PC-9 (cell line): ENCODE measurements at regions not wholly inside any gene's neighbourhood (a gene's known extent, or its start where the extent isn't known, plus 50 kb on each side); places are given as distances from the start of the nearest gene placed in this dataset.

Experiments
- BruUV-seq: library from RNA; stranded (reverse); fragments of 400-500 nt; replicated peaks from 2 replicates; lab custom pipeline; 2021; lab: Mats Ljungman, UMichigan
- CTCF ChIA-PET: fragments of 300-600 bp; sonication (Branson Sonifier 250); formaldehyde crosslinking; loops from one replicate; lab custom pipeline; 2022; ENCODE audit warnings: antibody characterized with exemption; lab: Charles Lee
- POLR2A ChIA-PET: fragments of 300-600 bp; sonication (Branson Sonifier 250); formaldehyde crosslinking; loops from one replicate; lab custom pipeline; 2022; ENCODE audit warnings: antibody characterized with exemption; ENCODE audit not compliant: unreplicated experiment; lab: Charles Lee
- DNase-seq, 2 experiments: peaks; one replicate each; pipeline versions ENCODE4 v3.0.0 to v3.0.0-alpha.2; 2015 to 2022; ENCODE audit warnings: mixed read lengths in 1 of 2
- H2AFZ ChIP-seq: fragments of 200-600 bp; sonication (generic); 2 replicates; pipeline ENCODE4 v1.8.1; 2017; ENCODE audit warnings: antibody characterized with exemption
- H3F3A ChIP-seq: fragments of 200-600 bp; sonication (generic); 2 replicates; pipeline ENCODE4 v1.8.1; 2017; ENCODE audit warnings: antibody characterized with exemption, mild to moderate bottlenecking, low read depth; ENCODE audit not compliant: insufficient read depth
- H3K27ac ChIP-seq: fragments of 200-600 bp; sonication (generic); 2 replicates; pipeline ENCODE4 v1.6.1; 2016; ENCODE audit warnings: mixed run types
- H3K27me3 ChIP-seq: fragments of 200-600 bp; sonication (generic); 2 replicates; pipeline ENCODE4 v1.6.1; 2016; ENCODE audit warnings: low read depth, mixed run types; ENCODE audit not compliant: insufficient read depth
- H3K36me3 ChIP-seq: fragments of 200-600 bp; sonication (generic); 2 replicates; pipeline ENCODE4 v1.6.1; 2016; ENCODE audit warnings: low read depth, mixed run types
- H3K4me1 ChIP-seq: fragments of 200-600 bp; sonication (generic); replicated peaks from 2 replicates; pipeline ENCODE4 v1.6.1; 2016; ENCODE audit warnings: mixed run types; ENCODE audit not compliant: insufficient read depth
- H3K4me2 ChIP-seq: fragments of 200-600 bp; sonication (generic); 2 replicates; pipeline ENCODE4 v1.6.1; 2017; ENCODE audit warnings: mixed run types
- H3K4me3 ChIP-seq: fragments of 200-600 bp; sonication (generic); 2 replicates; pipeline ENCODE4 v1.6.1; 2016; ENCODE audit warnings: mixed run types
- H3K79me2 ChIP-seq: fragments of 200-600 bp; sonication (generic); 2 replicates; pipeline ENCODE4 v1.6.1; 2017; ENCODE audit warnings: low read depth, mixed run types
- H3K9me2 ChIP-seq: fragments of 200-600 bp; sonication (generic); 2 replicates; pipeline ENCODE4 v1.8.1; 2017; ENCODE audit warnings: mild to moderate bottlenecking; ENCODE audit not compliant: insufficient read depth
- H3K9me3 ChIP-seq: fragments of 200-600 bp; sonication (generic); 2 replicates; pipeline ENCODE4 v1.8.1; 2016; ENCODE audit warnings: low read depth; ENCODE audit not compliant: insufficient read depth
- H4K20me1 ChIP-seq: fragments of 200-600 bp; sonication (generic); 2 replicates; pipeline ENCODE4 v1.8.1; 2017; ENCODE audit not compliant: insufficient read depth
- CTCF ChIP-seq: fragments of 200-600 bp; sonication (generic); conservative IDR thresholded peaks from 2 replicates; pipeline ENCODE4 v1.6.1; 2017; ENCODE audit warnings: mixed run types, antibody characterized with exemption, mild to moderate bottlenecking, moderate library complexity
- EZH2 ChIP-seq: fragments of 200-600 bp; sonication (generic); IDR thresholded peaks from 2 replicates; pipeline ENCODE4 v1.8.0; 2017; ENCODE audit warnings: antibody characterized with exemption, low read depth
- intact Hi-C: fragments of 100-400 bp; cut with micrococcal nuclease; formaldehyde crosslinking; loops from one replicate; pipeline ENCODE4 v1.10.0; 2022; ENCODE audit not compliant: unreplicated experiment

GRCh38 chr9:100927763-100928162, 100.8 kb upstream of the PLPPR1 start:
- intact Hi-C loops, result no loop called here
- no peak for DNase-seq
- Histone ChIP-seq H3K27ac (no peak overlapping the region), H3K4me3 (no peak overlapping the region), H4K20me1 (no peaks in the 10 kb centered on the region), H3K79me2 (no peaks in the 10 kb centered on the region), H3K4me1 (no peaks in the 10 kb centered on the region), H3F3A (no peaks in the 10 kb centered on the region), H3K9me2 (no peaks in the 10 kb centered on the region), H3K27me3 (no peaks in the 10 kb centered on the region), H3K36me3 (no peaks in the 10 kb centered on the region), H2AFZ (no peak overlapping the region), H3K4me2 (no peak overlapping the region), H3K9me3 (no peaks in the 10 kb centered on the region)
- POLR2A ChIA-PET, result no interaction called here
- no peak for TF ChIP-seq CTCF
- TF ChIP-seq EZH2, result no peak
- no TSS peak for BruUV-seq
- CTCF ChIA-PET, result no interaction called here

GRCh38 chr9:100933656-100934055, 94.9 kb upstream of the PLPPR1 start:
- H3K27me3 ChIP-seq, result no peaks in the 10 kb centered on the region
- no TSS peak for BruUV-seq
- H3K36me3 ChIP-seq, result no peaks in the 10 kb centered on the region
- H2AFZ ChIP-seq, result no peak overlapping the region
- H3K4me2 ChIP-seq, result no peak overlapping the region
- no peak overlapping the region for H3K4me3 ChIP-seq
- H3K79me2 ChIP-seq, result no peaks in the 10 kb centered on the region
- no peak overlapping the region for H3K27ac ChIP-seq
- ChIA-PET CTCF (no interaction called here), POLR2A (no interaction called here)
- no peak for DNase-seq
- H3F3A ChIP-seq, result no peaks in the 10 kb centered on the region
- no peaks in the 10 kb centered on the region for H3K9me3 ChIP-seq
- no peak for TF ChIP-seq CTCF
- TF ChIP-seq EZH2, result no peak
- no peaks in the 10 kb centered on the region for H4K20me1 ChIP-seq
- H3K4me1 ChIP-seq, result no peaks in the 10 kb centered on the region
- intact Hi-C loops, result no loop called here
- no peaks in the 10 kb centered on the region for H3K9me2 ChIP-seq

- POLR2A ChIA-PET, result no interaction called here
- no peak overlapping the region for H2AFZ ChIP-seq
- CTCF ChIA-PET, result no interaction called here
These were observed 91.1 kb upstream of the PLPPR1 start for GRCh38 chr9:100937382-100937781.

More at GRCh38 chr9:100937382-100937781, 91.1 kb upstream of the PLPPR1 start:
- no peak overlapping the region for H3K4me3 ChIP-seq
- no peak overlapping the region for H3K4me2 ChIP-seq
- H3K9me2 ChIP-seq, result no peaks in the 10 kb centered on the region
- H3K4me1 ChIP-seq, result no peaks in the 10 kb centered on the region
- no TSS peak for BruUV-seq
- H3K9me3 ChIP-seq, result no peaks in the 10 kb centered on the region
- no peaks in the 10 kb centered on the region for H3F3A ChIP-seq
- no peaks in the 10 kb centered on the region for H3K36me3 ChIP-seq
- no peak for TF ChIP-seq EZH2
- TF ChIP-seq CTCF, result no peak
- no peaks in the 10 kb centered on the region for H4K20me1 ChIP-seq
- no peak overlapping the region for H3K27ac ChIP-seq
- H3K79me2 ChIP-seq, result no peaks in the 10 kb centered on the region
- H3K27me3 ChIP-seq, result no peaks in the 10 kb centered on the region
- no peak for DNase-seq
- intact Hi-C loops, result no loop called here
